ENCODE measurements at regions not wholly inside any gene's neighbourhood (a gene's known extent, or its start where the extent isn't known, plus 50 kb on each side); places are given as distances from the start of the nearest gene placed in this dataset.

GRCh38 chr3:89698208-89698830, 590.9 kb downstream of the EPHA3 start:
- TF ChIP-seq, protein P1, sequence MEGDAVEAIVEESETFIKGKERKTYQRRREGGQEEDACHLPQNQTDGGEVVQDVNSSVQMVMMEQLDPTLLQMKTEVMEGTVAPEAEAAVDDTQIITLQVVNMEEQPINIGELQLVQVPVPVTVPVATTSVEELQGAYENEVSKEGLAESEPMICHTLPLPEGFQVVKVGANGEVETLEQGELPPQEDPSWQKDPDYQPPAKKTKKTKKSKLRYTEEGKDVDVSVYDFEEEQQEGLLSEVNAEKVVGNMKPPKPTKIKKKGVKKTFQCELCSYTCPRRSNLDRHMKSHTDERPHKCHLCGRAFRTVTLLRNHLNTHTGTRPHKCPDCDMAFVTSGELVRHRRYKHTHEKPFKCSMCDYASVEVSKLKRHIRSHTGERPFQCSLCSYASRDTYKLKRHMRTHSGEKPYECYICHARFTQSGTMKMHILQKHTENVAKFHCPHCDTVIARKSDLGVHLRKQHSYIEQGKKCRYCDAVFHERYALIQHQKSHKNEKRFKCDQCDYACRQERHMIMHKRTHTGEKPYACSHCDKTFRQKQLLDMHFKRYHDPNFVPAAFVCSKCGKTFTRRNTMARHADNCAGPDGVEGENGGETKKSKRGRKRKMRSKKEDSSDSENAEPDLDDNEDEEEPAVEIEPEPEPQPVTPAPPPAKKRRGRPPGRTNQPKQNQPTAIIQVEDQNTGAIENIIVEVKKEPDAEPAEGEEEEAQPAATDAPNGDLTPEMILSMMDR (IDR thresholded peaks at IDR 0.05; ENCODE audit: low read depth, low read length, missing input control): no peak
- TF ChIP-seq SP1 (IDR thresholded peaks at IDR 0.05) (no peak), RAD21 (IDR thresholded peaks at IDR 0.05) (no peak), YY1 (IDR thresholded peaks at IDR 0.05) (no peak), RXRA (IDR thresholded peaks at IDR 0.05) (no peak)
- TF ChIP-seq, protein P2, sequence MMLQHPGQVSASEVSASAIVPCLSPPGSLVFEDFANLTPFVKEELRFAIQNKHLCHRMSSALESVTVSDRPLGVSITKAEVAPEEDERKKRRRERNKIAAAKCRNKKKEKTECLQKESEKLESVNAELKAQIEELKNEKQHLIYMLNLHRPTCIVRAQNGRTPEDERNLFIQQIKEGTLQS (IDR thresholded peaks at IDR 0.05): no peak
